Activated naive CD4-positive, alpha-beta T cell treated with anti-CD3 and anti-CD28 coated beads, Interleukin-2, amount 50 U/mL, for 72 hours (primary cell): ENCODE measurements at regions not wholly inside any gene's neighbourhood (a gene's known extent, or its start where the extent isn't known, plus 50 kb on each side); places are given as distances from the start of the nearest gene placed in this dataset.
"Not testable (repeated sequence)": the region's sequence is repeated elsewhere in the genome, so short reads cannot be mapped to it uniquely, and the experiment has no call there.

Experiments used
- ATAC-seq, 2 donors: fragments of 150-1000 bp; cut with Tn5 transposase; 2 replicates each; pipeline ENCODE4 v1.10.0; 2021; ENCODE audit warnings: mild to moderate bottlenecking in 2 of 2, moderate library complexity in 2 of 2
- DNase-seq, 2 donors: peaks; one replicate each; pipeline ENCODE4 v3.0.0; 2021 to 2022; ENCODE audit warnings: low spot score in 2 of 2
- H3K27ac Mint-ChIP-seq, 2 donors: one replicate each; pipeline ENCODE4 v1.8.0; 2022; ENCODE audit warnings: mild to moderate bottlenecking in 2 of 2, mixed read lengths in 2 of 2
- H3K36me3 Mint-ChIP-seq, 2 donors: one replicate each; pipeline ENCODE4 v1.8.0; 2022; ENCODE audit warnings: mixed read lengths in 2 of 2
- H3K9me3 Mint-ChIP-seq, 2 donors: one replicate each; pipeline ENCODE4 v1.8.0; 2022; ENCODE audit warnings: mixed read lengths in 2 of 2

DNA sequence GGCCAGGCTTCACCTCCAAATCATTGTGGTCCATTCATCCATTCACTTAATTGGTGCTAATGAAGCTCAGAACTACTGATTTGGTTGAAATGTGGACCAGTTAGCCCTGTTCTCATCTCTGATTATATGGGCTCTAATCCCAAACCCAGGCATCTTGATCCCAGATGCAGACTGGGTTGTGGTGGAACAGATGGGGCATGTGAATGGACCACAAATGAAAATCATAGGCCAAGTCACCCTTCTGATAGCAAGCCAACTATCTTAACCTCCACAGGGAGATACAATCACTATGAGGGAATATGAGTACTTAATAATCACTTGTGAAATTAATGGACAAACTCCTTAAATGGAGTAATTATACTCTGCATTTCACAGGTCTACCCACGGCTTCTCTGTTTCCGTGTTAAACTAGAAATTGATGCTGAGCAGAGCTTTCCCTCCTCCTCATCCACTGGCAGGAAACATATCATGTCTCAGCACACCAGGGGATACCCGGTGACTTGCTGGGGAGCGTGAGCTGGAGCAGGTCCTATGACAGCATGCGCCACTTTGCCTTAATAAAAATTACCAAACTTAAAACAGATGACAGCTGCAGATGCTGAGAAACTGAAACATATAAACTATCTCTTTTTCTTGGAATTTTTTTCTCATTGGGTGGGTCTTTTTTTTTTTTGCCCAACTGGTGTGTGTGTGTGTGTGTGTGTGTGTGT is 108.8 kb upstream of the HEY2 start:
- H3K36me3 Mint-ChIP-seq, result no peaks in the 10 kb centered on the region
- ATAC-seq, result no peak
- H3K9me3 Mint-ChIP-seq, result no peaks in the 10 kb centered on the region
- no peak for DNase-seq
- H3K27ac Mint-ChIP-seq, result no peak overlapping the region

DNA sequence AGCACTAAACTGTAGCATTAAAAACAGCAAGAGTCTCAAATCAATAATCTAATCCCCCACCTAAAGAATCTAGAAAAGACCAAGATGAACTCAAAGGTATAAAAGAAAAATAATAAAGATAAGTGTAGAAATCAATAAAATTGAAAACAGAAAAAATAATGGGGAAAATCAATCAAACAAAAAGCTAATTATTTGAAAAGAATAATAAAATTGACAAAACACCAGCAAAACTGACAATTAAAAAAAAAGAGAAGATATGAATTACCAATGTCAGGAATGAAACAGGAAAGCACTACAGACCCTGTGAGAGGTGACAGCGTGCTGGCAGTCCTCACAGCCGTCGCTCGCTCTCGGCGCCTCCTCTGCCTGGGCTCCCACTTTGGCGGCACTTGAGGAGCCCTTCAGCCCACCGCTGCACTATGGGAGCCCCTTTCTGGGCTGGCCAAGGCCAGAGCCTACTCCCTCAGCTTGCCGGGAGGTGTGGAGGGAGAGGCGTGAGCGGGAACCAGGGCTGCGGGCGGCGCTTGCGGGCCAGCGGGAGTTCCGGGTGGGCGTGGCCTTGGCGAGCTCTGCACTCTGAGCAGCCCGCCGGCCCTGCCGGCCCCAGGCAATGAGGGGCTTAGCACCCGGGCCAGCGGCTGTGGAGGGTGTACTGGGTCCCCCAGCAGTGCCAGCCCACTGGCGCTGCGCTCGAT is 105.3 kb upstream of the HEY2 start:
- H3K27ac Mint-ChIP-seq, ATAC-seq, H3K36me3 Mint-ChIP-seq, DNase-seq, H3K9me3 Mint-ChIP-seq: not testable (repeated sequence)

DNA sequence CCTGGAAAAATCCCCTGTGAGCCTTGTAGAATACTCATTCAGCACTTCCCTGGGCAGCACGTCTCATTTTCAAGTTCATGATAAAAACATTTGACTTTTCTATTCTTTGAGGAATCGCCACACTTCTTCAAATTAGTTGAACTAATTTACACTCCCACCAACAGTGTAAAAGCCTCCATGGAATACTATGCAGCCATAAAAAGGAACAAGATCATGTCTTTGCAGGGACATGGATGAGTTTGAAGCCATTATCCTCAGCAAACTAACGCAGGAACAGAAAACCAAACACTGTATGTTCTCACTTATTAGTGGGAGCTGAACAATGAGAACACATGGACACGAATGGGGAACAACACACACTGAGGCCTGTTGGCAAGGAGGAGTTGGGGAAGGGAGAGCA is 102.0 kb upstream of the HEY2 start:
- no peaks in the 10 kb centered on the region for H3K9me3 Mint-ChIP-seq
- no peak overlapping the region for H3K27ac Mint-ChIP-seq
- ATAC-seq, result no peak
- no peaks in the 10 kb centered on the region for H3K36me3 Mint-ChIP-seq
- DNase-seq, result no peak

DNA sequence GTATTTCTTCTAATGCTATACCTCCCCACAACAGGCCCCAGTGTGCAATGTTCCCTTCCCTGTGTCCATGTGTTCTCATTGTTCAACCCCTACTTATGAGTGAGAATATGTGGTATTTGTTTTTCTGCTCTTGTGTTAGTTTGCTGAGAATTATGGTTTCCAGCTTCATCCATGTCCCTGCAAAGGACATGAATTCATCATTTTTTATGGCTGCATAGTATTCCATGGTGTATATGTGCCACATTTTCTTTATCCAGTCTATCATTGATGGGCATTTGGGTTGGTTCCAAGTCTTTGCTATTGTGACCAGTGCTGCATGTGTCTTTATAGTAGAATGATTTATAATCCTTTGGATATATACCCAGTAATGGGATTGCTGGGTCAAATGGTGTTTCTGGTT is 95.7 kb upstream of the HEY2 start:
- not testable (repeated sequence) for H3K9me3 Mint-ChIP-seq, H3K27ac Mint-ChIP-seq, H3K36me3 Mint-ChIP-seq, ATAC-seq, DNase-seq

DNA sequence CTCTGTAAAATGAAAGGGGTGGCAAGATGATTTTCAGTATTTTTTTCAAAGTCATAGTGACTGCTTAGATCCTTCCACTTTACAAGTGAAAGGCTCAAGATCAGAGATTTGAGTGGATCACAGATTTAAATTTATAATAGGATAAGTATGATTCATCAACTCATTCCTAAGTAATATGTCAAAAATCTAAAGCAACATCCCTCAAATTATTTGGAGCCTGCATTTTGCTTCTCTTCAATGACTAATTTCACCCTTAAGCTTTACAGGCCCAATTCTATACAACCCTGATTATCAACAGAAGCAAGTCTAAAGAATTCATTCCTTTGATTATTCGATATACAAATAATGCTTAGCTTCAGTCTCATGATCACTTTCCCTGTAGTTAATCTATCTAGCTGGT is 93.9 kb upstream of the HEY2 start:
- Mint-ChIP-seq H3K9me3 (no peaks in the 10 kb centered on the region), H3K27ac (no peak overlapping the region), H3K36me3 (no peaks in the 10 kb centered on the region)
- DNase-seq (no peak), ATAC-seq (no peak)

DNA sequence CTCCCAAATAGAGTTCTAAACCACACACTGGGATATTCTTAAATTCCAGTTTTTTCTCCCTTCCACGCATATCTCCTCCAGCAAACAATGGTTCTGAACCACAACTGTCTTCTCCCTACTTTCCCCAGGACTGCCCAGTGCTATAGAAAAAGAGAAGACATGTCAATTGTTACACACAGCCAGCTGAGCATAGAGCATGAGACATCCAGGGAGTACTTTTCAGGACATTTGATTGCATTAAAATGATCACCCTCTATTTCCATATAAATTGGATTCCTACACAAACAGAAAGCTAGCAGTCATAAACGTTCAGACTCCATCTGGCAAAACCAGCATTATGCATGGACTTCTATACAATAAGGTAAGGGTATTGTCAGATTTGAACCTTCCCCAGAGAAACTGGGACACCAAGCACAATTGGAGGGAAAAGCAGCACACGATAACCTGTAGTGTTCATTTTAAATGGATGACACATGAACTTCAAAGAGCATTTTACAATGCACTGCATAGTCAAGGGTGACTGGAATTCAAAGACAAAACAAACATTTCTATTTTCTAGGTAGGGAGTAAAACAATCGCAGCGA is 93.1 kb upstream of the HEY2 start:
- no peak overlapping the region for H3K27ac Mint-ChIP-seq
- no peak for ATAC-seq
- no peaks in the 10 kb centered on the region for H3K36me3 Mint-ChIP-seq
- H3K9me3 Mint-ChIP-seq, result no peaks in the 10 kb centered on the region
- DNase-seq, result no peak

DNA sequence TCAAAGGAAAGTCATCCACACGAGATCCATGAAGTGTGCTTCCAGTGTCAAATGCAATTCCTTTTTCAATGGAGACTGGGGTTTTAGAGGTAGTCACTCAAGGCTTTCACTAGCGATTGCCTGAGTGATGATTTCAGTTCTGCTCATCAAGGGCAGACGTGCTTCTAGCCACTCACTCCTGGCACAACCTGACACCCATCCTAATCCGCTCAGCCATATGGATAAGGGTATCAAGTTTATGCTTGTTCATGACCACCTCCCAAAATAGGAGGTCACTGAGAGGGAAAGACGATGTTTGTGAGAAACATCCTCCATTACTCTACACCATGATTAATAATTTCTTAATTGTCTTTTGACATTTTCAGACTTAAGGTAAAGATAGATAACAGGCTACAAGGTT is 91.3 kb upstream of the HEY2 start:
- H3K36me3 Mint-ChIP-seq, result no peaks in the 10 kb centered on the region
- ATAC-seq, result no peak
- no peak overlapping the region for H3K27ac Mint-ChIP-seq
- no peak for DNase-seq
- H3K9me3 Mint-ChIP-seq, result no peaks in the 10 kb centered on the region

DNA sequence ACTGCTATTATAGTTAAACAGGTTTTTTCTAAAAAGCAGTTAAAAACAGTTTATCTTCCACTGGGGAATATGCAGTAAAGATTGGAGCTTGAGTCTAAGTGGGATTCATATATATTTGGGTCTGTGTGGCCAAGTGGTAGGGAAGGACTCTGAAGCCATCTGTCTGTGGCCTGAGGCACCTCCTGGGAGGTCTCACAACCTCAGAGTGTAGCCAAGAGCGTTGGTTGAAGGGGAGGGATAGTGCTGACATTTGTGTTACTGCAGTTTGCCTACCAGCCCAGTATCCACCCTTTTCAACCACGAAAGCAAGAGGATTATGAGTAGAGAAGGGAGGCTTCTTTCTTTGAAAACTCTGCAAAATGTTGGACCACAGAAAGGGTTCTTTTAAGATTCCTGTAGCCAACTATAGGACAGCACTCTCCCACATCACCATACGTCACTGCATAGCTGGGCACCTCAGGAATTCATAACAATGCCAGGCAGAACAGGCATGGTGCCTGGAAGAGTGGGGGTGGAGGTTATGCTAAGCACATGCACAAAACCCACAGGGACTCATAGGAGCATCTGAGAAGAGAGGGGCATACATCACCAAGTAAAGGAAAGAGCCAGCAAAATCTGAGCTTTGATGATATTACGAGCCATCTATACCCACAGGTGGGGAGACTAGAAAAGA is 90.5 kb upstream of the HEY2 start:
- DNase-seq, result no peak
- H3K36me3 Mint-ChIP-seq, result no peaks in the 10 kb centered on the region
- H3K27ac Mint-ChIP-seq, result no peak overlapping the region
- H3K9me3 Mint-ChIP-seq, result no peaks in the 10 kb centered on the region
- ATAC-seq, result no peak

DNA sequence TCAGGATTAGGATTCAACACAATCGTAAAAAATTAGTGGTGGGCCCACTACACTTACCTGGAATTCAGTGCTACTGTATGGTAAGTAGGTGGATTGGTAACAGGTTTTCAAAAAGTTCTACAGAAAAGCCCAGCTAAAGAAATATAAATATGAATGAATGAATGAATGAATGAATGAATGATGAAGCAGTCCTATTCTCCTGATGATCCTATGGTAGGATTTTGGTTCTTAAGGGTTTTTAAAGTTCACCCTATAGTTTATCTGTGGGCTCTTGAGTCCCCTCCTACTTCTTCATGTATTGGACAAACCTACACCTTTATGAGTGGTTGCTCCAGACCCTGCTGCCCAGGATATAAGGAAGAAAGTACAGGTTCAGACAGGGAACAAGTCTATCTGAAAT is 89.5 kb upstream of the HEY2 start:
- no peaks in the 10 kb centered on the region for H3K36me3 Mint-ChIP-seq

DNA sequence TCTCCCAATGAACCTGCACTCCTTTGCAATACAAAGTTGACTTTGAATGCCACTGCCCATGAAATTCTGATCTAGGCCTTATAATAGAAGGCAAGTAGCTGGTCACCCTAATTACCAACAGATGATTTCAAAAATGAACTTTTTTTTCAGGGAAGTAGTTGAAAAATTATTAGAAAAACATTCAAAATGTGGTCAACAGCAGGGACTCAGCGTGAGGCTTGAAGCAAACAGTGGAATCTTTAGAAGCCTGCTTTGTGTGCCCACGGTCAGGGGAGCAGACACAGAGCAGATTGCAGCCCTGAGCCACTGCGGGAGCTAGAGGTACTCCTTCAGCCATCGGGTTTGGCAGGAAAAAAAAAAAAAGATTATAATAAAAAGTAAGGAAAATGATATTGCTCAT is 87.1 kb upstream of the HEY2 start:
- no peak for ATAC-seq
- no peaks in the 10 kb centered on the region for H3K36me3 Mint-ChIP-seq

More for the DNA sequence above, 89.5 kb upstream of the HEY2 start:
- ATAC-seq, result no peak
- H3K27ac Mint-ChIP-seq, result no peak overlapping the region
- no peaks in the 10 kb centered on the region for H3K9me3 Mint-ChIP-seq
- no peak for DNase-seq

DNA sequence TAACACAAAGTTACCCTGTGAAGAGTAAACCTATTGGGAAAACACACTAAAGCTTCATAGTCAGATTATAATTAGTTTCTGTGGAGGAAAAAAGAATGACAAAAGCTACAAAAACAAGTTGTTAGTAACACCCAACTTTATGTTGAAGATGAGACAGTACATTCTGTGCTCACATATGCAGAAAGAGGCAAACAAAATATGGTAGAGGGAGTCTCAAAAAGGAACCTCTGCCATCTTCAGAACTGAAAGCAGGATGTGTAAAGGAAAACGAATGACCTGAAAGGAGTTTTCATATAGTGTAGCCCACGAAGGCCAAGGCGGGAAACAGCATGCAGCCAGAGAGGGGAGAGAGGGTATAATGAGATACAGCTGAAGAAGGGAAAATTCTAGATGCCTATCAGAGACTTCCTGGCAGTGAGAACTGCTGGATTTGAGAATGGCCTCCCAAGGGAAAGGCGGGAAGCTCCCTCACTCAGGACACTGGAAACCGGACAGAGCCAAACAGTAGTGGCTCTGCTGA is 84.1 kb upstream of the HEY2 start:
- ATAC-seq (no peak), DNase-seq (no peak)
- no peaks in the 10 kb centered on the region for H3K9me3 Mint-ChIP-seq
- no peak overlapping the region for H3K27ac Mint-ChIP-seq
- no peaks in the 10 kb centered on the region for H3K36me3 Mint-ChIP-seq

More for the DNA sequence above, 87.1 kb upstream of the HEY2 start:
- no peaks in the 10 kb centered on the region for H3K9me3 Mint-ChIP-seq
- no peak for DNase-seq
- no peak overlapping the region for H3K27ac Mint-ChIP-seq

DNA sequence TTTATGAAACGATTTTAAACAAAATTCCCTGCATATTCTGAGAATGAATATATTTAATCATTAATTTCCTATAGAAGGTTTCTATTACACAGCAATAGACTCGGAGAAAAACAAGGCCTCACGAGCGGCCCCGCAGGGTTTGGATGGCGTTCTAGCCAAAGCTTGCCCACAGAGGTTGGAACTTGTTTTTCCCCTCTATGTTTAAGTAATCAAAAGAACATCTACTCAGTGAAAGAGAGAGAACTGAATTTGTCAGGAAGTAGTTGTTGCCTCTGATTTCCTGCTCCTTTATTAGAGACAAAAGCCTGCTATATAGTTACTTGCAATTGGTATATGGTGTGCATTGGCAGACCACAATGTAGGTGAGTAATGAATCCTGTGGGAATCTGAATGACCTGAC is 82.1 kb upstream of the HEY2 start:
- no peaks in the 10 kb centered on the region for H3K9me3 Mint-ChIP-seq
- DNase-seq, result no peak
- no peak for ATAC-seq
- no peak overlapping the region for H3K27ac Mint-ChIP-seq
- H3K36me3 Mint-ChIP-seq, result no peaks in the 10 kb centered on the region

DNA sequence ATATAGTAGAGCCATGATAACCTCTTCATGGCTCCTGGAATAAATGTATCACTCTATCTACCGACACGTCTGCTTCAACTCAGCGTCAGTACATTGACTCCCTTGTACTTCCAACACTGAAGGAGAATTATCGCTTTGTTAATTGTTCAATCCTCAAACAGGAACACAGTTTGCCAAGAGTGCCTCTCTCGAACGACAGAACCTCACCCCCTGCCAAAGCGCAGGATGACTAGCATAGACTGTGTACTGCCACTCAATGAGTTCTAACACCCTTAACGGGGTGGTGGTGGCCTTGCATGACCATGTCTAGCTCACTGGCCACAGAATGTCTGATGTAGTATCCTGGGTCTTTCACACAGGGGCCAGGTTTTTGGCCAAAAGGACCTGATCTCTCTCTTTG is 81.4 kb upstream of the HEY2 start:
- H3K36me3 Mint-ChIP-seq, result no peaks in the 10 kb centered on the region
- ATAC-seq (no peak), DNase-seq (no peak)
- no peak overlapping the region for H3K27ac Mint-ChIP-seq
- H3K9me3 Mint-ChIP-seq, result no peaks in the 10 kb centered on the region

DNA sequence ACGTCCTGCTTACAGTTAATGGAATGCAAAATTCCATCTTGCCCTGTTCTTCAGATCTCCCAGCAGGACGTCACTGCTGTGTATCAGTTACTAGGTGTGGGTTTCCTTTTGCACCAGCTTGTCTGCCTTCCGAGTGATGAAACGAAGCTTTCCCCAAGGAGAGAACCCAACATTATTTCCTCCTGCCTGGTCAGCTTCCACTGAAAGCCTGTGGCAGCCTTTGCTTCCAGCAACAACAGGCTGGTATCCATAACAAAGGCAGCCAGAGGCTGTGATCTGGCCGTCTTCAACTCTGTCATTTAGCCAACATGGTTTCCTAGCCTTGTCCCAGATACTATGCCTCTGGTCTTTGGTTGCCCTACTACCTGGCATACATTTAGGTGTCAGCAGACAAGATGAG is 78.9 kb upstream of the HEY2 start:
- no peaks in the 10 kb centered on the region for H3K36me3 Mint-ChIP-seq
- no peaks in the 10 kb centered on the region for H3K9me3 Mint-ChIP-seq
- no peak overlapping the region for H3K27ac Mint-ChIP-seq
- ATAC-seq (no peak), DNase-seq (no peak)

DNA sequence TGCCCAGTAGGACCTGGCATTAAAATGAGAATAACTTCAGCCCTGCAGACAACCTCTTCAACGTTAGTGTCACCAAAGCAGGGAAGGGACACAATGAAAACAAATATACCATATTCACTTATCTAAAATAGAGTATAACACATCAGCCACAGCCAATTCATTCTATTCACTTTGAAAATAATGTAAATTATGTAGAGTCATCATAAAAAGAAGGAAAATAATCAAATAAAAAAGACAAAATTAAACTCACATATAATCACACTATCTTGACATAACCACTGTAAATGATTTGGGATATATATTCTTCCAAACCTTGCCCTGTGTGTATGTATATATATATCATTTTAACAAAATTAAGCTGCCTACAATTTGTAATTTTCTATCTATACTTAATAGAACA is 78.1 kb upstream of the HEY2 start:
- H3K36me3 Mint-ChIP-seq, result no peaks in the 10 kb centered on the region
- no peaks in the 10 kb centered on the region for H3K9me3 Mint-ChIP-seq
- DNase-seq, result no peak
- ATAC-seq, result no peak
- no peak overlapping the region for H3K27ac Mint-ChIP-seq

DNA sequence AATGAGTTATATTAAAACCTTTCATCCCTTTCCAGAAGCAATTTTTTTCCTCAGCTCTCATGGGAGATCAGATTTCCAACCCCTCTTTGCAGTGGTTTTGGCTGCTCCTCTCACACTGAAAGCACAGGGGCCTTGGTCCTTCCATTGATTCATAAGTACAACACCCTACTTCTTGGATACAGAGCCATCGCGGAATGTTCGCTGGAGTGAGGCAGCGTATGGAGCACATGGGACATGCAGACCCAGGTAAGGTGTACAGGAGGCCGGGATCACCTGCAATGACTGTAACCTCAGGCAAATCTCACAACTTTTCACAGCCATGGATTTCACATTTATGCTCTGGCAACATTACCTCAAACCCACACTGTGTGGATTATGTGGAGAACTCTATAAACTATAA is 75.2 kb upstream of the HEY2 start:
- Mint-ChIP-seq H3K36me3 (no peaks in the 10 kb centered on the region), H3K9me3 (no peaks in the 10 kb centered on the region), H3K27ac (no peak overlapping the region)
- DNase-seq, result no peak
- ATAC-seq, result no peak

DNA sequence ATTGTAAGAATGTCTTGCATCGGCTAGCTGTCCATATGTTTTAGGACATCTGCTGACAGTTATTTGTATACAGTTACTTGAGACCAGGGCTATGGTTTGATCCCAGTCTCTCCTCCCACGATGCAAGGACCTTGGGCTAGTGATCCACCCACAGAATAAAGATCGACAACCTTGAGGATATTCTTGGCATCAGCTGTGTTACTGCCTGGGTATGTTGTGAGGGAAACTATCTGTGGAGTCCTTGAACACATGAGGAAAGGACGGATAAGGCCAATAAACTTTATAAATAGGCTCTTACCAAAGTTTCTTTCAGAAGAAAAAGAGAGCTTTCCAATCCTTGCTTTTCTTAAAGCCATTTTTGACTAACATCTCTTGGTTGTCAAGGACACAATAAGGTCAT is 70.8 kb upstream of the HEY2 start:
- H3K9me3 Mint-ChIP-seq, result peaks cover 0 to 8% of the 10 kb centered on the region in 2 donors
- DNase-seq (no peak), ATAC-seq (no peak)
- no peak overlapping the region for H3K27ac Mint-ChIP-seq
- H3K36me3 Mint-ChIP-seq, result no peaks in the 10 kb centered on the region
